GM23338 (cell line): ENCODE measurements at regions not wholly inside any gene's neighbourhood (a gene's known extent, or its start where the extent isn't known, plus 50 kb on each side); places are given as distances from the start of the nearest gene placed in this dataset.

Source experiments
- ATAC-seq: fragments of 200-7000 bp; cut with Tn5 transposase; 3 replicates; pipeline ENCODE4 v1.9.1; 2020
- DNase-seq: peaks from one replicate; pipeline ENCODE4 v3.0.0-alpha.2; 2015; ENCODE audit warnings: low spot score
- H2AFZ ChIP-seq: fragments of 200-600 bp; sonication (generic); 2 replicates; pipeline ENCODE4 v1.8.0; 2016; ENCODE audit warnings: antibody characterized with exemption, mild to moderate bottlenecking, moderate library complexity
- H3F3A ChIP-seq: fragments of 200-600 bp; sonication (generic); replicated peaks from 2 replicates; pipeline ENCODE4 v1.8.0; 2017; ENCODE audit warnings: antibody characterized with exemption, mixed run types, low read depth
- H3K27ac ChIP-seq: fragments of 200-600 bp; sonication (generic); 2 replicates; pipeline ENCODE4 v1.6.1; 2016; ENCODE audit warnings: low read depth
- H3K27me3 ChIP-seq: fragments of 200-600 bp; sonication (generic); 2 replicates; pipeline ENCODE4 v1.8.0; 2016; ENCODE audit warnings: mild to moderate bottlenecking, mixed run types, moderate library complexity; ENCODE audit not compliant: insufficient read depth
- H3K36me3 ChIP-seq: fragments of 200-600 bp; sonication (generic); 2 replicates; pipeline ENCODE4 v1.8.0; 2016; ENCODE audit warnings: mild to moderate bottlenecking; ENCODE audit not compliant: insufficient read depth
- H3K4me1 ChIP-seq: fragments of 200-600 bp; sonication (generic); 2 replicates; pipeline ENCODE4 v1.8.0; 2016; ENCODE audit warnings: mild to moderate bottlenecking, moderate library complexity; ENCODE audit not compliant: insufficient read depth
- H3K4me2 ChIP-seq: fragments of 200-600 bp; sonication (generic); 2 replicates; pipeline ENCODE4 v1.7.1; 2017; ENCODE audit warnings: mixed run types
- H3K4me3 ChIP-seq: fragments of 200-600 bp; sonication (generic); 2 replicates; pipeline ENCODE4 v1.6.1; 2016; ENCODE audit warnings: mixed run types
- H3K79me2 ChIP-seq: fragments of 200-600 bp; sonication (generic); replicated peaks from 2 replicates; pipeline ENCODE4 v1.8.0; 2017; ENCODE audit warnings: mild to moderate bottlenecking; ENCODE audit not compliant: insufficient read depth
- H3K9me2 ChIP-seq: fragments of 200-600 bp; sonication (generic); 2 replicates; pipeline ENCODE4 v1.8.0; 2017; ENCODE audit not compliant: insufficient read depth
- H4K20me1 ChIP-seq: fragments of 200-600 bp; sonication (generic); replicated peaks from 2 replicates; pipeline ENCODE4 v1.8.0; 2017; ENCODE audit warnings: mild to moderate bottlenecking; ENCODE audit not compliant: insufficient read depth
- H3K27ac Mint-ChIP-seq: 2 replicates; pipeline ENCODE4 v1.8.0; 2020; ENCODE audit warnings: inconsistent platforms, mild to moderate bottlenecking, moderate library complexity, mixed read lengths
- H3K27me3 Mint-ChIP-seq: 3 replicates; pipeline ENCODE4 v1.8.0; 2022; ENCODE audit warnings: low read depth, mild to moderate bottlenecking, moderate library complexity, mixed read lengths, inconsistent platforms; ENCODE audit not compliant: insufficient read depth, poor library complexity
- H3K36me3 Mint-ChIP-seq: 3 replicates; pipeline ENCODE4 v1.8.0; 2021; ENCODE audit warnings: low read depth, mild to moderate bottlenecking, inconsistent platforms, moderate library complexity, mixed read lengths
- H3K4me1 Mint-ChIP-seq: 3 replicates; pipeline ENCODE4 v1.8.0; 2020; ENCODE audit warnings: mild to moderate bottlenecking, inconsistent platforms, mixed read lengths
- H3K4me3 Mint-ChIP-seq: 3 replicates; pipeline ENCODE4 v1.8.0; 2021; ENCODE audit warnings: moderate library complexity, mild to moderate bottlenecking, inconsistent platforms, mixed read lengths
- H3K9me3 Mint-ChIP-seq: 3 replicates; pipeline ENCODE4 v1.8.0; 2020; ENCODE audit warnings: moderate library complexity, mild to moderate bottlenecking, inconsistent platforms, mixed read lengths
- CREB1 ChIP-seq: fragments of 250-450 bp; sonication (Bioruptor Pico); IDR thresholded peaks from 2 replicates; pipeline ENCODE4 v1.5.0; 2020; ENCODE audit warnings: low read depth, mild to moderate bottlenecking, moderate library complexity
- CTCF ChIP-seq, 2 experiments: fragments of 200-600 bp in 1 of 2; sonication (generic) in 1 of 2; conservative IDR thresholded peaks; 2 replicates each; pipeline versions ENCODE4 v1.5.1 to v1.6.1; 2016 to 2017; ENCODE audit warnings: antibody characterized with exemption in 2 of 2, low read depth in 2 of 2, mild to moderate bottlenecking in 2 of 2, moderate library complexity in 1 of 2
- ETS1 ChIP-seq: IDR thresholded peaks from 2 replicates; pipeline ENCODE4 v1.6.1; 2016; ENCODE audit warnings: antibody characterized with exemption
- EZH2 ChIP-seq: fragments of 200-600 bp; sonication (generic); IDR thresholded peaks from one replicate; pipeline ENCODE4 v1.8.0; 2017; ENCODE audit warnings: antibody characterized with exemption, mild to moderate bottlenecking, low read depth; ENCODE audit not compliant: unreplicated experiment
- EZH2phosphoT487 ChIP-seq: fragments of 200-600 bp; sonication (generic); IDR thresholded peaks from one replicate; pipeline ENCODE4 v1.8.1; 2018; ENCODE audit warnings: antibody characterized with exemption; ENCODE audit not compliant: unreplicated experiment
- JUNB ChIP-seq: IDR thresholded peaks from one replicate; pipeline ENCODE4 v1.6.1; 2016; ENCODE audit warnings: antibody characterized with exemption; ENCODE audit not compliant: unreplicated experiment
- NANOG ChIP-seq: IDR thresholded peaks from 2 replicates; pipeline ENCODE4 v1.6.1; 2016; ENCODE audit warnings: antibody characterized with exemption, borderline replicate concordance
- POLR2AphosphoS5 ChIP-seq: IDR thresholded peaks from 2 replicates; pipeline ENCODE4 v1.6.1; 2016; ENCODE audit warnings: antibody characterized with exemption, low read depth
- REST ChIP-seq: IDR thresholded peaks from one replicate; pipeline ENCODE4 v1.6.1; 2018; ENCODE audit warnings: antibody characterized with exemption; ENCODE audit not compliant: unreplicated experiment
- STAT1 ChIP-seq: IDR thresholded peaks from one replicate; pipeline ENCODE4 v1.6.1; 2016; ENCODE audit warnings: antibody characterized with exemption; ENCODE audit not compliant: unreplicated experiment
- ZNF114 ChIP-seq: fragments of 250-450 bp; sonication (Bioruptor Pico); IDR thresholded peaks from 2 replicates; pipeline ENCODE4 v1.5.0; 2020; ENCODE audit warnings: mild to moderate bottlenecking, moderate library complexity
- ZNF331 ChIP-seq: fragments of 250-450 bp; sonication (Bioruptor Pico); IDR thresholded peaks from 2 replicates; pipeline ENCODE4 v1.5.0; 2020; ENCODE audit warnings: low read depth, mild to moderate bottlenecking, moderate library complexity
- ZNF462 ChIP-seq: fragments of 250-450 bp; sonication (Bioruptor Pico); IDR thresholded peaks from 2 replicates; pipeline ENCODE4 v1.5.0; 2020; ENCODE audit warnings: mild to moderate bottlenecking, moderate library complexity

- DNase-seq (no peak), ATAC-seq (no peak)
- Histone ChIP-seq H3K4me3 (no peak overlapping the region), H3K79me2 (no peaks in the 10 kb centered on the region), H3K27ac (no peak overlapping the region), H3K9me2 (no peaks in the 10 kb centered on the region), H2AFZ (no peak overlapping the region), H3K27me3 (no peaks in the 10 kb centered on the region), H3K36me3 (no peaks in the 10 kb centered on the region), H3K4me2 (no peak overlapping the region), H3F3A (no peaks in the 10 kb centered on the region), H3K4me1 (no peaks in the 10 kb centered on the region), H4K20me1 (no peaks in the 10 kb centered on the region)
- Mint-ChIP-seq H3K4me3 (no peak overlapping the region), H3K9me3 (peaks cover 7% of the 10 kb centered on the region; the same call in 1 of the 3 replicates), H3K4me1 (peaks cover 3% of the 10 kb centered on the region; the same call in 1 of the 3 replicates), H3K27me3 (peaks cover 6% of the 10 kb centered on the region), H3K27ac (no peak overlapping the region), H3K36me3 (no peaks in the 10 kb centered on the region)
- TF ChIP-seq CTCF (conservative IDR thresholded peaks at IDR 0.05; ENCODE audit: low read depth in 2 of 2) (no peak), EZH2 (no peak), ZNF331 (CRISPR knock-in tag) (no peak), ZNF462 (CRISPR knock-in tag) (no peak), ZNF114 (CRISPR knock-in tag) (no peak), CREB1 (CRISPR knock-in tag) (no peak), POLR2AphosphoS5 (no peak), EZH2phosphoT487 (no peak), STAT1 (no peak), ETS1 (no peak), REST (no peak), JUNB (no peak), NANOG (no peak)
Measured at GRCh38 chr5:154129013-154129412, 61.5 kb upstream of the GALNT10 start.
